Esophagus squamous epithelium (tissue), 4 donors: ENCODE measurements at regions not wholly inside any gene's neighbourhood (a gene's known extent, or its start where the extent isn't known, plus 50 kb on each side); places are given as distances from the start of the nearest gene placed in this dataset.

Source experiments
- POLR2A ChIP-seq, 4 donors: fragments of 450-650 bp; IDR thresholded peaks; one replicate each; pipeline ENCODE4 v1.6.1; 2017; ENCODE audit warnings: antibody characterized with exemption in 4 of 4, mild to moderate bottlenecking in 4 of 4, moderate library complexity in 3 of 4
- TF ChIP-seq, protein P1 (sequence below), 6 experiments: fragments of 450-650 bp in 4 of 6; fragments of 200-600 bp in 2 of 6; sonication (generic) in 2 of 6; IDR thresholded peaks; one replicate each; pipeline ENCODE4 v1.5.1; 2016 to 2019; ENCODE audit warnings: antibody characterized with exemption in 6 of 6, mild to moderate bottlenecking in 4 of 6, moderate library complexity in 4 of 6

GRCh38 chr7:117971556-117972244 lies 98.5 kb upstream of the CTTNBP2 start:
- no peak for TF ChIP-seq POLR2A (IDR thresholded peaks at IDR 0.05)
- TF ChIP-seq, protein P1, sequence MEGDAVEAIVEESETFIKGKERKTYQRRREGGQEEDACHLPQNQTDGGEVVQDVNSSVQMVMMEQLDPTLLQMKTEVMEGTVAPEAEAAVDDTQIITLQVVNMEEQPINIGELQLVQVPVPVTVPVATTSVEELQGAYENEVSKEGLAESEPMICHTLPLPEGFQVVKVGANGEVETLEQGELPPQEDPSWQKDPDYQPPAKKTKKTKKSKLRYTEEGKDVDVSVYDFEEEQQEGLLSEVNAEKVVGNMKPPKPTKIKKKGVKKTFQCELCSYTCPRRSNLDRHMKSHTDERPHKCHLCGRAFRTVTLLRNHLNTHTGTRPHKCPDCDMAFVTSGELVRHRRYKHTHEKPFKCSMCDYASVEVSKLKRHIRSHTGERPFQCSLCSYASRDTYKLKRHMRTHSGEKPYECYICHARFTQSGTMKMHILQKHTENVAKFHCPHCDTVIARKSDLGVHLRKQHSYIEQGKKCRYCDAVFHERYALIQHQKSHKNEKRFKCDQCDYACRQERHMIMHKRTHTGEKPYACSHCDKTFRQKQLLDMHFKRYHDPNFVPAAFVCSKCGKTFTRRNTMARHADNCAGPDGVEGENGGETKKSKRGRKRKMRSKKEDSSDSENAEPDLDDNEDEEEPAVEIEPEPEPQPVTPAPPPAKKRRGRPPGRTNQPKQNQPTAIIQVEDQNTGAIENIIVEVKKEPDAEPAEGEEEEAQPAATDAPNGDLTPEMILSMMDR (IDR thresholded peaks at IDR 0.05), result no peak
